Chondrocyte (in vitro differentiated cells): ENCODE measurements at regions not wholly inside any gene's neighbourhood (a gene's known extent, or its start where the extent isn't known, plus 50 kb on each side); places are given as distances from the start of the nearest gene placed in this dataset.

ENCODE experiments used
- DNase-seq: peaks from one replicate; pipeline ENCODE4 v3.0.0; 2021; ENCODE audit warnings: mixed read lengths, low spot score
- H3K27ac Mint-ChIP-seq: one replicate; pipeline ENCODE4 v1.8.0; 2021; ENCODE audit warnings: mild to moderate bottlenecking, moderate library complexity, mixed read lengths; ENCODE audit not compliant: unreplicated experiment
- H3K27me3 Mint-ChIP-seq: 2 replicates; pipeline ENCODE4 v1.8.0; 2021; ENCODE audit warnings: low read depth, mixed read lengths
- H3K36me3 Mint-ChIP-seq: 2 replicates; pipeline ENCODE4 v1.8.0; 2021; ENCODE audit warnings: low read depth, mixed read lengths
- H3K4me1 Mint-ChIP-seq: 2 replicates; pipeline ENCODE4 v1.8.0; 2021; ENCODE audit warnings: low read depth, mild to moderate bottlenecking, mixed read lengths
- H3K4me3 Mint-ChIP-seq: one replicate; pipeline ENCODE4 v1.8.0; 2021; ENCODE audit warnings: mild to moderate bottlenecking, moderate library complexity, mixed read lengths; ENCODE audit not compliant: unreplicated experiment
- H3K9me3 Mint-ChIP-seq: 2 replicates; pipeline ENCODE4 v1.8.0; 2021; ENCODE audit warnings: low read depth, mixed read lengths
- CTCF ChIP-seq: fragments of 200-600 bp; sonication (generic); IDR thresholded peaks from 2 replicates; pipeline ENCODE4 v1.5.0; 2021; ENCODE audit warnings: antibody characterized with exemption, mild to moderate bottlenecking, moderate library complexity

- DNase-seq, result no peak
- H3K27ac Mint-ChIP-seq, result no peak overlapping the region
- H3K27me3 Mint-ChIP-seq, result no peaks in the 10 kb centered on the region
- no peaks in the 10 kb centered on the region for H3K9me3 Mint-ChIP-seq
- H3K4me3 Mint-ChIP-seq, result no peak overlapping the region
- H3K36me3 Mint-ChIP-seq, result no peaks in the 10 kb centered on the region
- H3K4me1 Mint-ChIP-seq, result peaks cover 8% of the 10 kb centered on the region
- TF ChIP-seq CTCF, result no peak
Observed at GRCh38 chr4:15143551-15143950, 141.3 kb downstream of the CPEB2 start.

- Mint-ChIP-seq H3K4me1 (peaks cover 17% of the 10 kb centered on the region), H3K9me3 (no peaks in the 10 kb centered on the region), H3K27ac (no peak overlapping the region), H3K4me3 (no peak overlapping the region), H3K36me3 (no peaks in the 10 kb centered on the region), H3K27me3 (no peaks in the 10 kb centered on the region)
- TF ChIP-seq CTCF, result peak; percentile 67
- no peak for DNase-seq
Observed at GRCh38 chr4:15144249-15144966, 142.1 kb downstream of the CPEB2 start.

GRCh38 chr4:15144967-15145295 lies 142.7 kb downstream of the CPEB2 start:
- Mint-ChIP-seq H3K9me3 (no peaks in the 10 kb centered on the region), H3K36me3 (no peaks in the 10 kb centered on the region), H3K4me3 (no peak overlapping the region), H3K27ac (no peak overlapping the region), H3K27me3 (no peaks in the 10 kb centered on the region), H3K4me1 (peaks cover 22% of the 10 kb centered on the region)
- DNase-seq, result no peak
- TF ChIP-seq CTCF, result no peak

- Mint-ChIP-seq H3K4me1 (peaks cover 30% of the 10 kb centered on the region), H3K4me3 (no peak overlapping the region), H3K27ac (no peak overlapping the region), H3K36me3 (no peaks in the 10 kb centered on the region), H3K27me3 (no peaks in the 10 kb centered on the region), H3K9me3 (no peaks in the 10 kb centered on the region)
- TF ChIP-seq CTCF, result no peak
- no peak for DNase-seq
Observed at GRCh38 chr4:15145709-15146108, 143.4 kb downstream of the CPEB2 start.

GRCh38 chr4:15147714-15148113 lies 145.4 kb downstream of the CPEB2 start:
- Mint-ChIP-seq H3K4me1 (peaks cover 30% of the 10 kb centered on the region), H3K27ac (no peak overlapping the region), H3K36me3 (no peaks in the 10 kb centered on the region), H3K4me3 (no peak overlapping the region), H3K27me3 (no peaks in the 10 kb centered on the region), H3K9me3 (no peaks in the 10 kb centered on the region)
- no peak for TF ChIP-seq CTCF
- no peak for DNase-seq
